Uterus (tissue), 2 donors: ENCODE measurements at regions not wholly inside any gene's neighbourhood (a gene's known extent, or its start where the extent isn't known, plus 50 kb on each side); places are given as distances from the start of the nearest gene placed in this dataset.

Source experiments
- CTCF ChIP-seq, 4 experiments: fragments of 200-600 bp in 2 of 4; fragments of 450-650 bp in 2 of 4; sonication (generic) in 2 of 4; IDR thresholded peaks; one replicate each; pipeline ENCODE4 v1.5.1; 2016 to 2019; ENCODE audit warnings: antibody characterized with exemption in 4 of 4, mild to moderate bottlenecking in 2 of 4, moderate library complexity in 1 of 4
- POLR2A ChIP-seq, 2 donors: fragments of 450-650 bp; IDR thresholded peaks; one replicate each; pipeline ENCODE4 v1.6.1; 2016; ENCODE audit warnings: antibody characterized with exemption in 2 of 2, mild to moderate bottlenecking in 1 of 2, moderate library complexity in 1 of 2

GRCh38 chr6:925656-926213, 232.8 kb upstream of the EXOC2 start:
- no peak for TF ChIP-seq CTCF (IDR thresholded peaks at IDR 0.05)
- TF ChIP-seq POLR2A (IDR thresholded peaks at IDR 0.05), result no peak
